SK-N-SH (cell line): ENCODE measurements at regions not wholly inside any gene's neighbourhood (a gene's known extent, or its start where the extent isn't known, plus 50 kb on each side); places are given as distances from the start of the nearest gene placed in this dataset.

ENCODE experiments used
- CTCF ChIA-PET: fragments of 300-600, 350-600 bp; formaldehyde crosslinking; extraction: SDS; loops from one replicate; lab custom pipeline; 2021; lab: Yijun Ruan, JAX
- POLR2A ChIA-PET: fragments of 350-600 bp; sonication (Branson Sonifier 250); formaldehyde crosslinking; extraction: SDS; loops from one replicate; lab custom pipeline; 2020; ENCODE audit warnings: antibody characterized with exemption, inconsistent platforms; lab: Yijun Ruan, JAX
- DNase-seq: peaks from one replicate; pipeline ENCODE4 v3.0.0; 2012
- H2AFZ ChIP-seq: fragments of 200-600 bp; sonication (generic); 2 replicates; pipeline ENCODE4 v1.8.1; 2016; ENCODE audit warnings: antibody characterized with exemption, mild to moderate bottlenecking, low read depth
- H3F3A ChIP-seq: fragments of 200-600 bp; sonication (generic); replicated peaks from 2 replicates; pipeline ENCODE3; 2016; ENCODE audit warnings: antibody characterized with exemption, mild to moderate bottlenecking; ENCODE audit not compliant: insufficient read depth
- H3K27ac ChIP-seq, 2 experiments: fragments of 200-500 bp in 1 of 2; fragments of 200-600 bp in 1 of 2; sonication (Bioruptor generic) in 1 of 2; sonication (generic), shearing (Covaris generic) in 1 of 2; 2 replicates each; pipeline versions ENCODE4 v1.5.1 to v1.6.1; 2014 to 2016; ENCODE audit warnings: low read depth in 2 of 2, inconsistent platforms in 1 of 2, low read length in 1 of 2, mild to moderate bottlenecking in 1 of 2, mixed read lengths in 1 of 2
- H3K27me3 ChIP-seq: fragments of 200-600 bp; sonication (generic), shearing (Covaris generic); 2 replicates; pipeline ENCODE4 v1.6.1; 2016; ENCODE audit warnings: mixed run types; ENCODE audit not compliant: insufficient read depth
- H3K36me3 ChIP-seq, 2 experiments: fragments of 200-500 bp in 1 of 2; fragments of 200-600 bp in 1 of 2; sonication (Bioruptor generic) in 1 of 2; sonication (generic) in 1 of 2; replicated peaks in 1 of 2; 2 replicates each; pipeline versions ENCODE3 to v1.5.1; 2014 to 2016; ENCODE audit warnings: low read length in 1 of 2, mild to moderate bottlenecking in 1 of 2; ENCODE audit not compliant: insufficient read depth in 2 of 2, control insufficient read depth in 1 of 2
- H3K4me1 ChIP-seq, 2 experiments: fragments of 200-500 bp in 1 of 2; fragments of 200-600 bp in 1 of 2; sonication (Bioruptor generic) in 1 of 2; sonication (generic), shearing (Covaris generic) in 1 of 2; 2 replicates each; pipeline versions ENCODE4 v1.5.1 to v1.6.1; 2014 to 2016; ENCODE audit warnings: low read depth in 1 of 2, low read length in 1 of 2, mixed run types in 1 of 2; ENCODE audit not compliant: insufficient read depth in 2 of 2, control insufficient read depth in 1 of 2
- H3K4me2 ChIP-seq: fragments of 200-600 bp; sonication (generic), shearing (Covaris generic); 2 replicates; pipeline ENCODE4 v1.6.1; 2017; ENCODE audit warnings: mixed run types
- H3K4me3 ChIP-seq, 2 experiments: fragments of 200-500 bp in 1 of 2; fragments of 200-600 bp in 1 of 2; sonication (Bioruptor generic) in 1 of 2; sonication (generic), shearing (Covaris generic) in 1 of 2; 2 replicates each; pipeline versions ENCODE4 v1.5.1 to v1.8.1; 2014 to 2016; ENCODE audit warnings: low read depth in 2 of 2, inconsistent platforms in 1 of 2, low read length in 1 of 2, mild to moderate bottlenecking in 1 of 2, mixed read lengths in 1 of 2, moderate library complexity in 1 of 2
- H3K79me2 ChIP-seq: fragments of 200-600 bp; sonication (generic); 2 replicates; pipeline ENCODE4 v1.8.1; 2017; ENCODE audit warnings: mild to moderate bottlenecking; ENCODE audit not compliant: insufficient read depth
- H3K9ac ChIP-seq: fragments of 200-600 bp; sonication (generic); 2 replicates; pipeline ENCODE4 v1.6.1; 2017; ENCODE audit warnings: mixed run types
- H3K9me2 ChIP-seq: fragments of 200-600 bp; sonication (generic); 2 replicates; pipeline ENCODE4 v1.6.1; 2017; ENCODE audit warnings: mixed run types
- H3K9me3 ChIP-seq: fragments of 200-600 bp; sonication (generic); 2 replicates; pipeline ENCODE4 v1.6.1; 2017; ENCODE audit warnings: mixed run types, mild to moderate bottlenecking, moderate library complexity
- H4K20me1 ChIP-seq: fragments of 200-600 bp; sonication (generic); 2 replicates; pipeline ENCODE4 v1.6.1; 2017; ENCODE audit warnings: mild to moderate bottlenecking, mixed run types; ENCODE audit not compliant: insufficient read depth
- ELF1 ChIP-seq: IDR thresholded peaks from 2 replicates; pipeline ENCODE4 v1.4.0; 2012
- EP300 ChIP-seq, 2 experiments: IDR thresholded peaks; 2 replicates each; pipeline versions ENCODE4 v1.4.0 to v1.6.1; 2012; ENCODE audit warnings: borderline replicate concordance in 1 of 2, low read depth in 1 of 2, low read length in 1 of 2
- EZH2phosphoT487 ChIP-seq: fragments of 200-600 bp; sonication (generic); IDR thresholded peaks from 2 replicates; pipeline ENCODE4 v1.6.1; 2017; ENCODE audit warnings: low read depth, mixed run types, mild to moderate bottlenecking, antibody characterized with exemption, moderate library complexity, borderline replicate concordance
- FOSL2 ChIP-seq: IDR thresholded peaks from 2 replicates; pipeline ENCODE4 v1.4.0; 2012; ENCODE audit warnings: low read depth, mild to moderate bottlenecking, moderate library complexity, borderline replicate concordance
- FOXJ3 ChIP-seq: sonication (generic); formaldehyde crosslinking; IDR thresholded peaks from 2 replicates; pipeline ENCODE4 v1.5.1; 2020; ENCODE audit warnings: mild to moderate bottlenecking, missing genetic modification reagents
- GABPA ChIP-seq: IDR thresholded peaks from 2 replicates; pipeline ENCODE4 v1.4.0; 2012; ENCODE audit warnings: low read depth, mild to moderate bottlenecking
- JUND ChIP-seq: IDR thresholded peaks from 2 replicates; pipeline ENCODE4 v1.4.0; 2012
- MEF2A ChIP-seq: IDR thresholded peaks from 2 replicates; pipeline ENCODE4 v1.4.0; 2012; ENCODE audit warnings: low read depth, borderline replicate concordance
- NFIC ChIP-seq: IDR thresholded peaks from 2 replicates; pipeline ENCODE4 v1.4.0; 2012; ENCODE audit warnings: borderline replicate concordance
- POLR2AphosphoS5 ChIP-seq: IDR thresholded peaks from 2 replicates; pipeline ENCODE4 v1.6.1; 2012; ENCODE audit warnings: low read depth, low read length
- RCOR1 ChIP-seq: fragments of 150-350 bp; IDR thresholded peaks from 2 replicates; pipeline ENCODE4 v1.6.1; 2017; ENCODE audit warnings: antibody characterized with exemption, low read length
- RXRA ChIP-seq: IDR thresholded peaks from 2 replicates; pipeline ENCODE4 v1.4.0; 2012; ENCODE audit warnings: low read depth, mild to moderate bottlenecking, borderline replicate concordance
- SIN3A ChIP-seq: IDR thresholded peaks from 2 replicates; pipeline ENCODE4 v1.6.1; 2012; ENCODE audit warnings: low read depth, mild to moderate bottlenecking, low read length, moderate library complexity, borderline replicate concordance
- TEAD4 ChIP-seq: IDR thresholded peaks from 2 replicates; pipeline ENCODE4 v1.4.0; 2012; ENCODE audit warnings: mild to moderate bottlenecking, borderline replicate concordance; ENCODE audit not compliant: insufficient read depth
- WGBS: methylation state at CpG from one replicate; pipeline ENCODE4 v1.1.6; 2017; ENCODE audit warnings: low lambda C conversion rate; 5-methylcytosine and 5-hydroxymethylcytosine counted together
- TF ChIP-seq, protein P1 (sequence below): IDR thresholded peaks from 2 replicates; pipeline ENCODE4; 2012
- TF ChIP-seq, protein P2 (sequence below): IDR thresholded peaks from 2 replicates; pipeline ENCODE4 v1.4.0; 2012; ENCODE audit warnings: low read depth, borderline replicate concordance
- TF ChIP-seq, protein P3 (sequence below): IDR thresholded peaks from 2 replicates; pipeline ENCODE4 v1.6.1; 2012; ENCODE audit warnings: mild to moderate bottlenecking, low read depth, low read length, moderate library complexity
- TF ChIP-seq, protein P4 (sequence below): fragments of 150-350 bp; IDR thresholded peaks from 2 replicates; pipeline ENCODE4 v1.6.1; 2017; ENCODE audit warnings: antibody characterized with exemption, low read length, low read depth, borderline replicate concordance

DNA sequence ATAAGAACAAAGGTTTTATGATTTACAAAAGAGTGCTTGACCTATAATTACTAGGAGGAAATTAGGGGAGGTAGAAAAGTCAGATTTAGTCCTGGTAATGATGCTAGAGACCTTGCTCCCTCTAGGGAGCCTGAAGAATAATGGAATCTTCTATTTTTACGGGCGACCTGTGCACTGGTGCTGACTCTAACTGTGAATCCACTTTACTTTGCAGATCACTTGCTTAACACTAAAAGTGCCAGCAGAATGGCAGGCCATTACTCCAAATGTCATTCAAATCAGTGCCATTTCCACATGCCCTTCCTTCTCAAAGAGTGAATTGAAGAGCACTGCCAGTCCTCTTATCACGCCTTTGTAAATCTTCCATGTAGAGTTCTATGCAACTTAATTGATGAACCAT, 359.4 kb upstream of the ARRDC3 start:
- no peaks in the 10 kb centered on the region for H3K9me2 ChIP-seq
- H3K9ac ChIP-seq: no peak overlapping the region
- DNase-seq: no peak
- WGBS: 87% methylated on average over 3 of the region's 3 CpGs
- no peaks in the 10 kb centered on the region for H3K27me3 ChIP-seq
- TF ChIP-seq NFIC: no peak
- no peak for TF ChIP-seq FOXJ3 (CRISPR knock-in tag)
- no peak for TF ChIP-seq EZH2phosphoT487
- TF ChIP-seq, protein P1, sequence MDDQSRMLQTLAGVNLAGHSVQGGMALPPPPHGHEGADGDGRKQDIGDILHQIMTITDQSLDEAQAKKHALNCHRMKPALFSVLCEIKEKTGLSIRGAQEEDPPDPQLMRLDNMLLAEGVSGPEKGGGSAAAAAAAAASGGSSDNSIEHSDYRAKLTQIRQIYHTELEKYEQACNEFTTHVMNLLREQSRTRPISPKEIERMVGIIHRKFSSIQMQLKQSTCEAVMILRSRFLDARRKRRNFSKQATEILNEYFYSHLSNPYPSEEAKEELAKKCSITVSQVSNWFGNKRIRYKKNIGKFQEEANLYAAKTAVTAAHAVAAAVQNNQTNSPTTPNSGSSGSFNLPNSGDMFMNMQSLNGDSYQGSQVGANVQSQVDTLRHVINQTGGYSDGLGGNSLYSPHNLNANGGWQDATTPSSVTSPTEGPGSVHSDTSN: no peak
- no peak for TF ChIP-seq EP300 (IDR thresholded peaks at IDR 0.05; ENCODE audit: borderline replicate concordance in 1 of 2, low read depth in 1 of 2, low read length in 1 of 2)
- TF ChIP-seq, protein P2, sequence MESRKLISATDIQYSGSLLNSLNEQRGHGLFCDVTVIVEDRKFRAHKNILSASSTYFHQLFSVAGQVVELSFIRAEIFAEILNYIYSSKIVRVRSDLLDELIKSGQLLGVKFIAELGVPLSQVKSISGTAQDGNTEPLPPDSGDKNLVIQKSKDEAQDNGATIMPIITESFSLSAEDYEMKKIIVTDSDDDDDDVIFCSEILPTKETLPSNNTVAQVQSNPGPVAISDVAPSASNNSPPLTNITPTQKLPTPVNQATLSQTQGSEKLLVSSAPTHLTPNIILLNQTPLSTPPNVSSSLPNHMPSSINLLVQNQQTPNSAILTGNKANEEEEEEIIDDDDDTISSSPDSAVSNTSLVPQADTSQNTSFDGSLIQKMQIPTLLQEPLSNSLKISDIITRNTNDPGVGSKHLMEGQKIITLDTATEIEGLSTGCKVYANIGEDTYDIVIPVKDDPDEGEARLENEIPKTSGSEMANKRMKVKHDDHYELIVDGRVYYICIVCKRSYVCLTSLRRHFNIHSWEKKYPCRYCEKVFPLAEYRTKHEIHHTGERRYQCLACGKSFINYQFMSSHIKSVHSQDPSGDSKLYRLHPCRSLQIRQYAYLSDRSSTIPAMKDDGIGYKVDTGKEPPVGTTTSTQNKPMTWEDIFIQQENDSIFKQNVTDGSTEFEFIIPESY: no peak
- no peak for TF ChIP-seq RXRA
- no peak for TF ChIP-seq TEAD4
- no peak for TF ChIP-seq MEF2A
- TF ChIP-seq, protein P3, sequence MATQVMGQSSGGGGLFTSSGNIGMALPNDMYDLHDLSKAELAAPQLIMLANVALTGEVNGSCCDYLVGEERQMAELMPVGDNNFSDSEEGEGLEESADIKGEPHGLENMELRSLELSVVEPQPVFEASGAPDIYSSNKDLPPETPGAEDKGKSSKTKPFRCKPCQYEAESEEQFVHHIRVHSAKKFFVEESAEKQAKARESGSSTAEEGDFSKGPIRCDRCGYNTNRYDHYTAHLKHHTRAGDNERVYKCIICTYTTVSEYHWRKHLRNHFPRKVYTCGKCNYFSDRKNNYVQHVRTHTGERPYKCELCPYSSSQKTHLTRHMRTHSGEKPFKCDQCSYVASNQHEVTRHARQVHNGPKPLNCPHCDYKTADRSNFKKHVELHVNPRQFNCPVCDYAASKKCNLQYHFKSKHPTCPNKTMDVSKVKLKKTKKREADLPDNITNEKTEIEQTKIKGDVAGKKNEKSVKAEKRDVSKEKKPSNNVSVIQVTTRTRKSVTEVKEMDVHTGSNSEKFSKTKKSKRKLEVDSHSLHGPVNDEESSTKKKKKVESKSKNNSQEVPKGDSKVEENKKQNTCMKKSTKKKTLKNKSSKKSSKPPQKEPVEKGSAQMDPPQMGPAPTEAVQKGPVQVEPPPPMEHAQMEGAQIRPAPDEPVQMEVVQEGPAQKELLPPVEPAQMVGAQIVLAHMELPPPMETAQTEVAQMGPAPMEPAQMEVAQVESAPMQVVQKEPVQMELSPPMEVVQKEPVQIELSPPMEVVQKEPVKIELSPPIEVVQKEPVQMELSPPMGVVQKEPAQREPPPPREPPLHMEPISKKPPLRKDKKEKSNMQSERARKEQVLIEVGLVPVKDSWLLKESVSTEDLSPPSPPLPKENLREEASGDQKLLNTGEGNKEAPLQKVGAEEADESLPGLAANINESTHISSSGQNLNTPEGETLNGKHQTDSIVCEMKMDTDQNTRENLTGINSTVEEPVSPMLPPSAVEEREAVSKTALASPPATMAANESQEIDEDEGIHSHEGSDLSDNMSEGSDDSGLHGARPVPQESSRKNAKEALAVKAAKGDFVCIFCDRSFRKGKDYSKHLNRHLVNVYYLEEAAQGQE: no peak
- TF ChIP-seq RCOR1: no peak
- no peak for TF ChIP-seq POLR2AphosphoS5
- no peak for TF ChIP-seq ELF1
- no peak for TF ChIP-seq JUND
- TF ChIP-seq, protein P4, sequence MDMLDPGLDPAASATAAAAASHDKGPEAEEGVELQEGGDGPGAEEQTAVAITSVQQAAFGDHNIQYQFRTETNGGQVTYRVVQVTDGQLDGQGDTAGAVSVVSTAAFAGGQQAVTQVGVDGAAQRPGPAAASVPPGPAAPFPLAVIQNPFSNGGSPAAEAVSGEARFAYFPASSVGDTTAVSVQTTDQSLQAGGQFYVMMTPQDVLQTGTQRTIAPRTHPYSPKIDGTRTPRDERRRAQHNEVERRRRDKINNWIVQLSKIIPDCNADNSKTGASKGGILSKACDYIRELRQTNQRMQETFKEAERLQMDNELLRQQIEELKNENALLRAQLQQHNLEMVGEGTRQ: no peak
- TF ChIP-seq GABPA: no peak
- TF ChIP-seq FOSL2: no peak
- TF ChIP-seq SIN3A: no peak
- no peak overlapping the region for H3K4me3 ChIP-seq
- H3K9me3 ChIP-seq: no peaks in the 10 kb centered on the region
- no peak overlapping the region for H3K4me2 ChIP-seq
- no peaks in the 10 kb centered on the region for H3K79me2 ChIP-seq
- no peaks in the 10 kb centered on the region for H4K20me1 ChIP-seq
- H3K27ac ChIP-seq: no peak overlapping the region
- H2AFZ ChIP-seq: no peak overlapping the region
- no peaks in the 10 kb centered on the region for H3F3A ChIP-seq
- H3K4me1 ChIP-seq: no peaks in the 10 kb centered on the region
- POLR2A ChIA-PET: no interaction called here
- CTCF ChIA-PET: no interaction called here
- H3K36me3 ChIP-seq: no peaks in the 10 kb centered on the region
